ENCODE measurements at regions not wholly inside any gene's neighbourhood (a gene's known extent, or its start where the extent isn't known, plus 50 kb on each side); places are given as distances from the start of the nearest gene placed in this dataset.

DNA sequence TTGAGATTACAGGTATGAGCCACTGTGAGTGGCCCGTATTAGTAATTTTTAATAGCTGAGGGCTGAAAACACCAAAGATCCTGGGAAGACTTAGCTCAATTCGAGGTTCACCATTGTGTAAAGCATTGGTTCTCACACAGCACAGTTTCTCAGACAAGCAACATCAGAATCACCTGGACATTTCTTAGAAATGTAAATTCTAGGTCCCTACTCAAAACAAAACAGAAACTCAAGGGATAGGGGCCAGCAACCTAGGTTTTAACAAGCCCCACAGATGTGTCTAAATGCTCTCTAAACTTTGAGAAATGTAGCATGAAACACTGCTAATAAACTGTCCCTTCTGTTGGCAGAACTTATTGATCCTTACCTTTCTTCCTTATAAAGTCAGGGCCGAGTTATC is 681.2 kb downstream of the RNF144A start:
- no peak for TF ChIP-seq POLR2A (IDR thresholded peaks at IDR 0.05)
- TF ChIP-seq, protein P1, sequence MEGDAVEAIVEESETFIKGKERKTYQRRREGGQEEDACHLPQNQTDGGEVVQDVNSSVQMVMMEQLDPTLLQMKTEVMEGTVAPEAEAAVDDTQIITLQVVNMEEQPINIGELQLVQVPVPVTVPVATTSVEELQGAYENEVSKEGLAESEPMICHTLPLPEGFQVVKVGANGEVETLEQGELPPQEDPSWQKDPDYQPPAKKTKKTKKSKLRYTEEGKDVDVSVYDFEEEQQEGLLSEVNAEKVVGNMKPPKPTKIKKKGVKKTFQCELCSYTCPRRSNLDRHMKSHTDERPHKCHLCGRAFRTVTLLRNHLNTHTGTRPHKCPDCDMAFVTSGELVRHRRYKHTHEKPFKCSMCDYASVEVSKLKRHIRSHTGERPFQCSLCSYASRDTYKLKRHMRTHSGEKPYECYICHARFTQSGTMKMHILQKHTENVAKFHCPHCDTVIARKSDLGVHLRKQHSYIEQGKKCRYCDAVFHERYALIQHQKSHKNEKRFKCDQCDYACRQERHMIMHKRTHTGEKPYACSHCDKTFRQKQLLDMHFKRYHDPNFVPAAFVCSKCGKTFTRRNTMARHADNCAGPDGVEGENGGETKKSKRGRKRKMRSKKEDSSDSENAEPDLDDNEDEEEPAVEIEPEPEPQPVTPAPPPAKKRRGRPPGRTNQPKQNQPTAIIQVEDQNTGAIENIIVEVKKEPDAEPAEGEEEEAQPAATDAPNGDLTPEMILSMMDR (IDR thresholded peaks at IDR 0.05): no peak

Data from adrenal gland (tissue), 5 donors.